GM21423 (cell line): ENCODE measurements at regions not wholly inside any gene's neighbourhood (a gene's known extent, or its start where the extent isn't known, plus 50 kb on each side); places are given as distances from the start of the nearest gene placed in this dataset.
"Not testable (repeated sequence)": the region's sequence is repeated elsewhere in the genome, so short reads cannot be mapped to it uniquely, and the experiment has no call there.

Experiments used
- ATAC-seq: cut with Tn5 transposase; IDR thresholded peaks from one replicate; pipeline ENCODE4 v1.9.1; 2021; ENCODE audit warnings: mild to moderate bottlenecking, moderate library complexity; ENCODE audit not compliant: unreplicated experiment

GRCh38 chr2:126952216-126952615 lies 53.5 kb downstream of the TEX51 start:
- ATAC-seq: no peak

GRCh38 chr2:126953483-126953882 lies 54.8 kb downstream of the TEX51 start:
- no peak for ATAC-seq

GRCh38 chr2:126954831-126955230 lies 56.1 kb downstream of the TEX51 start:
- ATAC-seq: no peak

GRCh38 chr2:126956773-126957172 lies 58.1 kb downstream of the TEX51 start:
- ATAC-seq: not testable (repeated sequence)

- ATAC-seq: no peak
Measured at GRCh38 chr2:126963390-126963789, 64.7 kb downstream of the TEX51 start.

- ATAC-seq: no peak
Measured at GRCh38 chr2:126966601-126967000, 67.9 kb downstream of the TEX51 start.

- no peak for ATAC-seq
Measured at GRCh38 chr2:126970583-126970982, 71.9 kb downstream of the TEX51 start.

GRCh38 chr2:126971162-126971480 lies 72.4 kb downstream of the TEX51 start:
- ATAC-seq: no peak

GRCh38 chr2:126971481-126972278 lies 73.0 kb downstream of the TEX51 start:
- peak; percentile 95 for ATAC-seq

GRCh38 chr2:126972279-126972626 lies 73.6 kb downstream of the TEX51 start:
- ATAC-seq: no peak

GRCh38 chr2:126973745-126974144 lies 75.1 kb downstream of the TEX51 start:
- no peak for ATAC-seq

GRCh38 chr2:126975671-126976655 lies 77.3 kb downstream of the TEX51 start:
- ATAC-seq: no peak

GRCh38 chr2:126976721-126977328 lies 78.1 kb downstream of the TEX51 start:
- no peak for ATAC-seq

GRCh38 chr2:126978333-126978732 lies 79.6 kb downstream of the TEX51 start:
- ATAC-seq: no peak

GRCh38 chr2:126979039-126980003 lies 80.6 kb downstream of the TEX51 start:
- no peak for ATAC-seq

- ATAC-seq: no peak
Measured at GRCh38 chr2:126981476-126981875, 82.8 kb downstream of the TEX51 start.

GRCh38 chr2:126982935-126983334 lies 84.2 kb downstream of the TEX51 start:
- no peak for ATAC-seq

- ATAC-seq: no peak
Measured at GRCh38 chr2:126986631-126987187, 88.0 kb downstream of the TEX51 start.

- ATAC-seq: no peak
Measured at GRCh38 chr2:126988482-126988881, 89.8 kb downstream of the TEX51 start.

GRCh38 chr2:126989064-126989463 lies 90.4 kb downstream of the TEX51 start:
- not testable (repeated sequence) for ATAC-seq
